CD14-positive monocyte (primary cell): ENCODE measurements at regions not wholly inside any gene's neighbourhood (a gene's known extent, or its start where the extent isn't known, plus 50 kb on each side); places are given as distances from the start of the nearest gene placed in this dataset.

Experiments
- DNase-seq, 3 donors: peaks; one replicate each; pipeline ENCODE4 v3.0.0-alpha.2; 2011 to 2022
- H2AFZ ChIP-seq: 2 replicates; pipeline ENCODE4 v1.6.0; 2012; ENCODE audit warnings: mild to moderate bottlenecking, low read depth, low read length, inconsistent platforms; ENCODE audit not compliant: insufficient read depth, poor library complexity, severe bottlenecking
- H3K27ac ChIP-seq, 2 donors: 1 replicate in 1 of 2; 2 replicates in 1 of 2; pipeline ENCODE4 v1.5.1; 2012 to 2013; ENCODE audit warnings: low read length in 2 of 2, control low read depth in 1 of 2, inconsistent platforms in 1 of 2, low read depth in 1 of 2, mild to moderate bottlenecking in 1 of 2
- H3K27me3 ChIP-seq, 2 donors: one replicate each; pipeline versions ENCODE4 v1.6.0 to v1.6.1; 2011 to 2013; ENCODE audit warnings: low read length in 2 of 2; ENCODE audit not compliant: control insufficient read depth in 2 of 2, insufficient read depth in 2 of 2
- H3K36me3 ChIP-seq, 2 donors: replicated peaks in 1 of 2; 1 replicate in 1 of 2; 2 replicates in 1 of 2; pipeline versions ENCODE4 v1.5.1 to v1.6.1; 2012 to 2013; ENCODE audit warnings: low read length in 2 of 2, control low read depth in 1 of 2, inconsistent platforms in 1 of 2, mild to moderate bottlenecking in 1 of 2; ENCODE audit not compliant: insufficient read depth in 2 of 2, control insufficient read depth in 1 of 2
- H3K4me1 ChIP-seq, 2 donors: 1 replicate in 1 of 2; 2 replicates in 1 of 2; pipeline versions ENCODE4 v1.5.1 to v1.6.1; 2012 to 2013; ENCODE audit warnings: low read length in 2 of 2, control low read depth in 1 of 2, inconsistent platforms in 1 of 2, mild to moderate bottlenecking in 1 of 2, moderate library complexity in 1 of 2; ENCODE audit not compliant: insufficient read depth in 2 of 2, control insufficient read depth in 1 of 2
- H3K4me2 ChIP-seq: replicated peaks from 2 replicates; pipeline ENCODE3; 2012; ENCODE audit warnings: low read length, moderate library complexity, mild to moderate bottlenecking; ENCODE audit not compliant: poor library complexity, severe bottlenecking; ENCODE audit errors: extremely low read depth
- H3K4me3 ChIP-seq, 3 experiments: fragments of 200-600 bp in 1 of 3; sonication (generic) in 1 of 3; replicated peaks in 1 of 3; 1 replicate in 2 of 3; 2 replicates in 1 of 3; pipeline ENCODE4 v1.5.1; 2011 to 2013; ENCODE audit warnings: low read length in 3 of 3, mild to moderate bottlenecking in 3 of 3, control low read depth in 2 of 3, low read depth in 2 of 3, inconsistent platforms in 1 of 3, moderate library complexity in 1 of 3
- H3K79me2 ChIP-seq: 2 replicates; pipeline ENCODE4 v1.6.0; 2012; ENCODE audit warnings: mild to moderate bottlenecking, control low read depth, inconsistent platforms, low read length, moderate library complexity; ENCODE audit not compliant: insufficient read depth
- H3K9ac ChIP-seq: 2 replicates; pipeline ENCODE4 v1.6.0; 2017; ENCODE audit warnings: low read length, mild to moderate bottlenecking; ENCODE audit not compliant: insufficient read depth, poor library complexity, severe bottlenecking
- H3K9me3 ChIP-seq, 2 donors: replicated peaks in 1 of 2; 1 replicate in 1 of 2; 2 replicates in 1 of 2; pipeline versions ENCODE4 v1.5.1 to v1.6.1; 2012 to 2013; ENCODE audit warnings: low read length in 2 of 2, control low read depth in 1 of 2; ENCODE audit not compliant: control insufficient read depth in 1 of 2, insufficient read depth in 1 of 2
- H4K20me1 ChIP-seq: 2 replicates; pipeline ENCODE4 v1.6.0; 2012; ENCODE audit warnings: mild to moderate bottlenecking, low read length, control low read depth, moderate library complexity; ENCODE audit not compliant: insufficient read depth
- H3K27ac Mint-ChIP-seq, 7 donors: one replicate each; pipeline ENCODE4 v1.8.0; 2020; ENCODE audit warnings: mild to moderate bottlenecking in 7 of 7, mixed read lengths in 7 of 7, moderate library complexity in 6 of 7, inconsistent platforms in 2 of 7
- H3K27me3 Mint-ChIP-seq, 3 donors: one replicate each; pipeline ENCODE4 v1.8.0; 2021 to 2022; ENCODE audit warnings: low read depth in 3 of 3, mild to moderate bottlenecking in 3 of 3, mixed read lengths in 3 of 3, moderate library complexity in 3 of 3, inconsistent platforms in 1 of 3
- H3K36me3 Mint-ChIP-seq, 2 donors: one replicate each; pipeline ENCODE4 v1.8.0; 2020; ENCODE audit warnings: mixed read lengths in 2 of 2, inconsistent platforms in 1 of 2, mild to moderate bottlenecking in 1 of 2
- H3K4me1 Mint-ChIP-seq: one replicate; pipeline ENCODE4 v1.8.0; 2020; ENCODE audit warnings: mild to moderate bottlenecking, mixed read lengths
- H3K4me3 Mint-ChIP-seq, 2 donors: one replicate each; pipeline ENCODE4 v1.8.0; 2020; ENCODE audit warnings: mild to moderate bottlenecking in 2 of 2, mixed read lengths in 2 of 2, moderate library complexity in 1 of 2
- H3K9me3 Mint-ChIP-seq, 7 donors: one replicate each; pipeline ENCODE4 v1.8.0; 2020 to 2022; ENCODE audit warnings: mixed read lengths in 7 of 7, mild to moderate bottlenecking in 6 of 7, moderate library complexity in 6 of 7, inconsistent platforms in 2 of 7
- WGBS: methylation state at CpG from one replicate; pipeline ENCODE4 v1.1.5; 2013; ENCODE audit warnings: missing lambda C conversion rate; ENCODE audit not compliant: insufficient coverage; 5-methylcytosine and 5-hydroxymethylcytosine counted together
- intact Hi-C, 2 donors: fragments of 100-400 bp; cut with micrococcal nuclease; formaldehyde crosslinking; loops; one replicate each; pipeline versions ENCODE4 v1.15.0 to v1.15.1; 2023
- TF ChIP-seq, protein P1 (sequence below): fragments of 200-600 bp; IDR thresholded peaks from one replicate; pipeline ENCODE4 v1.8.0; 2022; ENCODE audit warnings: antibody characterized with exemption, mild to moderate bottlenecking

DNA sequence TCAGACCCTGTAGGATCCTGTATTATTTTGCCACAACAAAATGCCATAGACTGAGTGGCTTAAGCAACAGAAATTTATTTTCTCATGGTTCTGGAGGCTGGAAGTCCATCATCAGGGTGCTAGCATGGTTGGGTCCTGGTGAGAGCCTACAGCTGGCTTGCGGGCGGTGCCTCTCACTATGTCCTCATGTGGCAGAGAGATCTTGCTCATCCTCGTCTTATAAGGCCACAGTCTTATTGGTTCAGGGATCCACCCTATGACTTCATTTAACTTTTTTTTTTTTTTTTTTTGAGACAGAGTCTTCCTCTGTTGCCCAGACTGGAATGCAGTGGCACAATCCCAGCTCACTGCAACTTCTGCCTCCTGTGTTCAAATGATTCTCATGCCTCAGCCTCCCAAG is 90.9 kb downstream of the LSM5 start:
- Histone ChIP-seq H3K79me2 (no peaks in the 10 kb centered on the region), H3K27ac (no peak overlapping the region), H3K4me1 (no peaks in the 10 kb centered on the region), H3K36me3 (no peaks in the 10 kb centered on the region), H3K4me2 (no peak overlapping the region), H3K4me3 (no peak overlapping the region), H3K27me3 (no peaks in the 10 kb centered on the region), H3K9me3 (no peaks in the 10 kb centered on the region), H2AFZ (no peak overlapping the region), H3K9ac (no peak overlapping the region), H4K20me1 (no peaks in the 10 kb centered on the region)
- no peak overlapping the region for H3K4me3 Mint-ChIP-seq
- intact Hi-C loops = no loop called here
- no peaks in the 10 kb centered on the region for H3K4me1 Mint-ChIP-seq
- WGBS = 93% methylated on average over 2 of the region's 3 CpGs
- no peaks in the 10 kb centered on the region for H3K36me3 Mint-ChIP-seq
- TF ChIP-seq, protein P1, sequence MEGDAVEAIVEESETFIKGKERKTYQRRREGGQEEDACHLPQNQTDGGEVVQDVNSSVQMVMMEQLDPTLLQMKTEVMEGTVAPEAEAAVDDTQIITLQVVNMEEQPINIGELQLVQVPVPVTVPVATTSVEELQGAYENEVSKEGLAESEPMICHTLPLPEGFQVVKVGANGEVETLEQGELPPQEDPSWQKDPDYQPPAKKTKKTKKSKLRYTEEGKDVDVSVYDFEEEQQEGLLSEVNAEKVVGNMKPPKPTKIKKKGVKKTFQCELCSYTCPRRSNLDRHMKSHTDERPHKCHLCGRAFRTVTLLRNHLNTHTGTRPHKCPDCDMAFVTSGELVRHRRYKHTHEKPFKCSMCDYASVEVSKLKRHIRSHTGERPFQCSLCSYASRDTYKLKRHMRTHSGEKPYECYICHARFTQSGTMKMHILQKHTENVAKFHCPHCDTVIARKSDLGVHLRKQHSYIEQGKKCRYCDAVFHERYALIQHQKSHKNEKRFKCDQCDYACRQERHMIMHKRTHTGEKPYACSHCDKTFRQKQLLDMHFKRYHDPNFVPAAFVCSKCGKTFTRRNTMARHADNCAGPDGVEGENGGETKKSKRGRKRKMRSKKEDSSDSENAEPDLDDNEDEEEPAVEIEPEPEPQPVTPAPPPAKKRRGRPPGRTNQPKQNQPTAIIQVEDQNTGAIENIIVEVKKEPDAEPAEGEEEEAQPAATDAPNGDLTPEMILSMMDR = no peak
- DNase-seq = no peak
- H3K27ac Mint-ChIP-seq = no peak overlapping the region
- H3K9me3 Mint-ChIP-seq = peaks cover 0 to 6% (median 2%) of the 10 kb centered on the region in 7 donors
- H3K27me3 Mint-ChIP-seq = peaks cover 0 to 6% (median 3%) of the 10 kb centered on the region in 3 donors

DNA sequence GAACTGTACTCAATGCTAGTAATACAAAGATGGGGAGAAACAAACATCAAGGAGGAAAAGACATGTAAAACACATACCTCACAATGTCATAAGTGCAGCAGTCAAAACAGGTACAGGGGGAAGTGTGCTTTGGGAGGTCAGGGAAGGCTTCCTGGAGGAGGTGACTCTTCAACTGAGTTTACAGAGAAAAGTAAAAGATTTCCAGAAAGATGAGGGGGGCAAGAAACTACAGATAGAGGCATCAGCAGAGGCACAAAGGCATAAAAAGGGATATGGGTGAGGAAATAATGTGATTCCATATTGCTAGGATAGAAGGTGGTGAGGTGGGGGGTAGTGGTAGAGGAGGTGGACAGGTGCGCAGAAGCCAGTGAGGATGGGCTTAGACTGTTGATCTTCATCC is 95.0 kb downstream of the LSM5 start:
- no peaks in the 10 kb centered on the region for H3K79me2 ChIP-seq
- H2AFZ ChIP-seq = no peak overlapping the region
- H4K20me1 ChIP-seq = no peaks in the 10 kb centered on the region
- no CpG with 5 or more reads among the region's 1 CpG for WGBS
- Mint-ChIP-seq H3K9me3 (peaks cover 0 to 9% (median 2%) of the 10 kb centered on the region in 7 donors), H3K27me3 (peaks cover 6 to 12% (median 11%) of the 10 kb centered on the region in 3 donors), H3K4me1 (no peaks in the 10 kb centered on the region), H3K27ac (no peak overlapping the region), H3K4me3 (no peak overlapping the region), H3K36me3 (no peaks in the 10 kb centered on the region)
- no peaks in the 10 kb centered on the region for H3K36me3 ChIP-seq
- H3K9me3 ChIP-seq = no peaks in the 10 kb centered on the region
- intact Hi-C loops = no loop called here
- DNase-seq = no peak
- no peak overlapping the region for H3K4me3 ChIP-seq
- no peaks in the 10 kb centered on the region for H3K27me3 ChIP-seq
- H3K4me2 ChIP-seq = no peak overlapping the region
- TF ChIP-seq, protein P1 = no peak
- H3K9ac ChIP-seq = no peak overlapping the region
- H3K27ac ChIP-seq = no peak overlapping the region
- no peaks in the 10 kb centered on the region for H3K4me1 ChIP-seq
